NAMALWA (cell line): ENCODE measurements at regions not wholly inside any gene's neighbourhood (a gene's known extent, or its start where the extent isn't known, plus 50 kb on each side); places are given as distances from the start of the nearest gene placed in this dataset.

Experiments
- DNase-seq: peaks from one replicate; pipeline ENCODE4 v3.0.0-alpha.2; 2015; ENCODE audit warnings: low spot score

GRCh38 chr2:157056200-157056676, 201.3 kb upstream of the GALNT5 start:
- DNase-seq: no peak

GRCh38 chr2:157058161-157058560, 199.3 kb upstream of the GALNT5 start:
- DNase-seq: no peak

GRCh38 chr2:157059036-157059435, 198.5 kb upstream of the GALNT5 start:
- DNase-seq: no peak

DNA sequence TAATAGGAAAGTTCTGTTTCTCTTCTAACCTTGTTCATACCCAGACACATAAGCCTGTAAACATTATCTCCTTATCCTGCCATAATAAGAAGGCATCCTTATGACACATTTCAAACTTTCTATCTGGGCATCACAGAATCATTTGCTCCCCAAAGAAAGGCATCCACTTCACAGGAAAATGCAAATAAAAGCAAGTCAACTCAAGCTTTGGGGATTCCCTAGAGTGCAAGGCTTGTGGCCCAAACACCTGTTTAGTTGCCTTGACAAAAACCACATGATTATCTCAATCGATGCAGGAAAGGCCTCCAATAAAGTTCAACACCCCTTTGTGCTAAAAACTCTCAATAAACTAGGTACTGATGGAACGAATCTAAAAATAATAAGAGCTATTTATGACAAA, 195.7 kb upstream of the GALNT5 start:
- DNase-seq: no peak

GRCh38 chr2:157067562-157067961, 189.9 kb upstream of the GALNT5 start:
- DNase-seq: no peak

GRCh38 chr2:157068237-157068636, 189.3 kb upstream of the GALNT5 start:
- DNase-seq: no peak

- DNase-seq: no peak
Observed at GRCh38 chr2:157075924-157076323, 181.6 kb upstream of the GALNT5 start.

- DNase-seq: no peak
Observed at GRCh38 chr2:157076526-157077161, 180.9 kb upstream of the GALNT5 start.

- DNase-seq: no peak
Observed at GRCh38 chr2:157077753-157078350, 179.7 kb upstream of the GALNT5 start.

DNA sequence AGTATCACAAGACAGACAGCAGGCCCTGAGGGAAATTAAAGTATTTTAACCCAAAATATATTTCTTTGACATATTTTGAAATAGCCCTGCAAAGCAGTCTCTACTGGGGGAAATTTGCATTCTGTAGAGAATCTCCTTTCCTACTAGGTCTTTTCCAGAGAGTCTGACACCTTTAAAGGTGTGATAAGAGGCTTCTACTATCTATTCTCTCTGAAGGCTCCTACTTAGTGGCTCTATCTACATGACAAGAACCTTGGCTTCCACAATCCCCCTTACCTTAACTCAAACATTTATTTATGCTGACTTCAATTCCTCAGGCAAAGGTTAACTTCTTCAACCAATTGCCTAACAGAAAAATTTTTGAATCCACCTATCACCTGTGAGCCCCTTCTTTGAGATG, 174.6 kb upstream of the GALNT5 start:
- DNase-seq: no peak

- no peak for DNase-seq
Observed at GRCh38 chr2:157085522-157085921, 172.0 kb upstream of the GALNT5 start.

DNA sequence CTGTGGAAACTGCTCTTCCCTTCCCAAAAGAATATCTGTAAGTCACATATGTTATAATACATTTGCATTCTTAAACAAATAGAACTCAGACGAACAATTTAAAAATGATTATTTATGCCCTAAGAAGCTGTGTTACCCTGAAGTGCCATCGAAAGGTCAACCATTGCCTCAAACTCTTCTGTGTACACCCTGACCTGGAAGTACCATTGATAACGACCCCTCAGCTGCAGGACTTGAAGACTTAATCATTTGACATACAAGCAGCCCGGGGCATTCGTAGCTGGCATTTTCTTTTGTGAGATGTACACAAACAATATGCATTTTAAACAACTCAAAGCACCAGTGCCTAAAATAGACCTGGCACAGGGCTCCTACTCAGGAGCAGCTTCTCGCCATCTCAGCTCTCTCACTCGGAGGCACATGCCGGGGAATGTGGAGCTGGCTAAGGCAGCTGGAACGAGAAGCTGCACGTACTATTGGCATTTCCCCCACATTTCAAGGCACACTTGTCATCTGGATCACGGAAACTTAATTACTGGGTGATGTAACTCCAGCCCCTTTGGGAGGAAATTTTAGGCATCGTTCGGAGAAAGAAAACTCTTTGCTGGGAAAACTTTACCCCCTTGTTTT, 170.0 kb upstream of the GALNT5 start:
- no peak for DNase-seq

GRCh38 chr2:157093666-157094065, 163.8 kb upstream of the GALNT5 start:
- no peak for DNase-seq

DNA sequence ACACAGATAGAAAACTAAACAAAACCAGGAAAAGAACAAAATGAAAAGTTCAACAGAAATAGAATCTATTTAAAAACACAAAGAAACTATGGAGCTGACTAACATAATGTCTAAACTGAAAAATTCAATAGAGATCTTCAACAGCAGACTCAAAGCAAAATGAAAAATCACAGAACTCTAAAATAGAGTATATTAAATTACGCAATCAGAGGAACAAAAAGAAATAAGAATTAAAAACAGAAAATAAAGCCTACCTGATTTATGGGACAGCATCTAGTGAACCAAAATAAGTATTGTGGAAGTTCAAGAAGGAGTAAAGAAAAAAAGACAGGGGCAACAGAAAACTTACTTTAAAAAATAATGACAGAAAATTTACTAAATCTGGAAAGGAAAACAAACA, 152.1 kb upstream of the GALNT5 start:
- DNase-seq: no peak

- DNase-seq: no peak
Observed at GRCh38 chr2:157106950-157107349, 150.6 kb upstream of the GALNT5 start.

- no peak for DNase-seq
Observed at GRCh38 chr2:157107460-157107859, 150.0 kb upstream of the GALNT5 start.

GRCh38 chr2:157107877-157108276, 149.6 kb upstream of the GALNT5 start:
- DNase-seq: peak; percentile 11

DNA sequence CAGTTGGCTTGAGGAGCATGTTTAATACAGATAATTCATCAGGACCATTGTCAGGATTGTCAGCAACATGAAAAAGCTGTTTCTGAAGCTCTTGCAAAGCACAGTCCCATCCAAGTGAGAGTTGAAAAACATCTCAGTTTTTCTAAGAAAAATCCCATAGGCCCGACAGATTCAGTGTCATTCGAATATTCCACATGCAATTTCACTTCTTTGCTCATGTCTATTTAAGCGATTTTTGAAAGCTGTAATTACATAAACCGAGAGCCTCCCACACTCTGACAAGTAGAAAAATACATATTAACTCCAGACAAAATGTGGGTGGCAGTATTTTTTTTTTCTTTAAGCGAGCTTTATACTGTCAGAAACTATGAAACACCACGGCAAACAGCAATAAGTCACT, 134.7 kb upstream of the GALNT5 start:
- no peak for DNase-seq

GRCh38 chr2:157124731-157125130, 132.8 kb upstream of the GALNT5 start:
- DNase-seq: no peak

DNA sequence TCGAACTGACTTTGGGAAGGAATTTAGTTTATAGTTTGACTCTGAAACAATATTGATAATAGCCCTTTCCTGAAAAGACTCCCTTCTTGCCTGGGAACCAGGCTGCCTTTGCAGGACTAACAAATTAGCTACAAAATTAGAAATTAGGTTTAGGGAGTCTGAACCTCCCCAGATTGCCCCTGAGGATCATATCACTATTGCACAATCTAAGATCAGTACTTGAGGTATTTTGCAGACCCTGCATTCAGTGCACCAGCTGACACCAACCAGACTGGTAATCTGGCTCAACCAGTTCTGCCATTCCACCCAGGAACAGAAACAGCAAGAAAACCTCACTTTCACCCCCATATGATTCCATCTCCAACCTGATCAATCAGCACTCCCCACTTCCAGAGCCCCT, 131.8 kb upstream of the GALNT5 start:
- no peak for DNase-seq

DNA sequence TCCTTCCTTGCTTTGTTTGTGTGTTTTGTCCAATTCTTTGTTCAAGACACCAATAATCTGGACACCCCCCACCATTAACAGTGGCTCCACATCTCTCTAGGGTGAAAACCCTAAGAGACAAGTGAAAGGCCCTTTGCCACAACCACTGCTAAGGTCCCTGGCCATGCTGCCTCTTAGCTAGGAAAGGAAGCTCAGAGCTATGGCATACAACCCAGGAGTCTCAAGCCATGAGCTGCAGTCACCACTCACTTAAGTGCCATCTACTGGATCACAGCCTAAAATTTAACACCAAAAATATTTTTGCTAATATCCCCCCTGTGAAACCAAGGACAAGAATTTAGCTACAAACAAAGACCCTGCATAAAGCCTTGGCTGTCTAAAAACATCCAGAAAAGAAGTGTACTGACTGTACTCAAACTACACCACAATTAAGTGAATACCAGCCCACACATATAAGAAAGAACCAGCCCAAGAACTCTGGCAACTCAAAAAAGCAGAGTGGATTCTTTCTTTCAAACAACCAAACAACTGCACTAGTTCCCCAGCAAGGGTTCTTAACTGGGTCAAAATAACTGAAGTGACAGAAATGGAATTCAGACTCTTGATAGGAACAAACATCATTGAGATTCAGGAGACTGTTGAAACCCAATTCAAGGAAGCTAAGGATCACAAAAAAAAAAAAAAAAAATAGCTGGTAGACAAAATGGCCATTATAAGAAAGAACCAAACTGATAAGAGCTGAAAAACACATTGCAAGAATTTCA, 130.1 kb upstream of the GALNT5 start:
- DNase-seq: no peak

DNA sequence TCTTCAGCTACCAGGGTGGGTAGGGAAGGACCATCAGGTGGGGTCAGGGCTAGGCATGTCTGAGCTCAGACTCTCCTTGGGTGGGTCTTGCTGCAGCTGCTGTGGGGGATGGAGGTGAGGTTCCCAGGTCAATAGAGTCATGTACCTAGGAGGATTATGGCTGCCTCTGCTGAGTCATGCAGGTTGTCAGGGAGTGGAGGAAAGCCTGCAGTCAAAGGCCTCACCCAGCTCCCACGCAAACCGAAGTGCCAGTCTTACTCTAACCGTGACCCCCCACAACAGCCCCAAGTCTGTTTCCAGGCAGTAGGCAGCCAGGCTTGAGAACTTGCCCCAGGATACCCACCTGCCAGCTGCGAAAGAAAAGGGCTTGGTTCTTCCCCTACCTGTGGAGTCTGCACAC, 113.6 kb upstream of the GALNT5 start:
- DNase-seq: no peak

- no peak for DNase-seq
Observed at GRCh38 chr2:157149270-157149669, 108.2 kb upstream of the GALNT5 start.
